A673 (cell line): ENCODE measurements at regions not wholly inside any gene's neighbourhood (a gene's known extent, or its start where the extent isn't known, plus 50 kb on each side); places are given as distances from the start of the nearest gene placed in this dataset.

Experiments used
- BruUV-seq: library from RNA; stranded (reverse); fragments of 400-500 nt; replicated peaks from 2 replicates; lab custom pipeline; 2021; lab: Mats Ljungman, UMichigan
- CTCF ChIA-PET: fragments of 300-600 bp; sonication (Branson Sonifier 250); formaldehyde crosslinking; loops from one replicate; lab custom pipeline; 2022; ENCODE audit warnings: antibody characterized with exemption; lab: Charles Lee
- POLR2A ChIA-PET: fragments of 300-600 bp; sonication (Branson Sonifier 250); formaldehyde crosslinking; loops from one replicate; lab custom pipeline; 2022; ENCODE audit warnings: antibody characterized with exemption; ENCODE audit not compliant: low non-redundant PET; lab: Charles Lee
- DNase-seq: peaks from one replicate; pipeline ENCODE4 v3.0.0-alpha.2; 2015; ENCODE audit warnings: low spot score
- H3K27ac ChIP-seq: fragments of 200-600 bp; sonication (generic); 2 replicates; pipeline ENCODE4 v1.5.1; 2016; ENCODE audit warnings: mixed run types, low read depth, mild to moderate bottlenecking, mixed read lengths, antibody characterized with exemption, low read length; ENCODE audit not compliant: poor library complexity, severe bottlenecking
- H3K27me3 ChIP-seq: fragments of 200-600 bp; sonication (generic); replicated peaks from 2 replicates; pipeline ENCODE4 v1.6.1; 2017; ENCODE audit warnings: mixed run types, low read depth, mild to moderate bottlenecking, mixed read lengths, antibody characterized with exemption, low read length; ENCODE audit not compliant: insufficient read depth, poor library complexity
- H3K36me3 ChIP-seq: fragments of 200-600 bp; sonication (generic); 2 replicates; pipeline ENCODE4 v1.6.1; 2016; ENCODE audit warnings: mixed run types, mild to moderate bottlenecking, mixed read lengths, antibody characterized with exemption, low read length; ENCODE audit not compliant: insufficient read depth, poor library complexity, severe bottlenecking
- H3K4me1 ChIP-seq: fragments of 200-600 bp; sonication (generic); 2 replicates; pipeline ENCODE4 v1.6.1; 2017; ENCODE audit warnings: mixed run types, mild to moderate bottlenecking, mixed read lengths, antibody characterized with exemption, low read length; ENCODE audit not compliant: insufficient read depth, poor library complexity, severe bottlenecking
- H3K4me3 ChIP-seq: fragments of 200-600 bp; sonication (generic); 2 replicates; pipeline ENCODE4 v1.5.1; 2016; ENCODE audit warnings: low read depth, mixed run types, mild to moderate bottlenecking, mixed read lengths, low read length; ENCODE audit not compliant: poor library complexity, severe bottlenecking
- H3K9me3 ChIP-seq: fragments of 200-600 bp; sonication (generic); 2 replicates; pipeline ENCODE4 v1.6.1; 2016; ENCODE audit warnings: mixed run types, low read depth, mild to moderate bottlenecking, mixed read lengths, antibody characterized with exemption, low read length; ENCODE audit not compliant: poor library complexity, severe bottlenecking
- EZH2 ChIP-seq: fragments of 200-600 bp; sonication (generic); IDR thresholded peaks from 2 replicates; pipeline ENCODE4 v1.6.1; 2017; ENCODE audit warnings: borderline replicate concordance, low read depth, mild to moderate bottlenecking, mixed read lengths, antibody characterized with exemption, low read length; ENCODE audit not compliant: poor library complexity, severe bottlenecking
- intact Hi-C: fragments of 100-400 bp; cut with micrococcal nuclease; formaldehyde crosslinking; loops from one replicate; pipeline ENCODE4 v1.10.0; 2022; ENCODE audit not compliant: unreplicated experiment
- TF ChIP-seq, protein P1 (sequence below): fragments of 300-800, 200-600 bp; sonication (generic); conservative IDR thresholded peaks from 2 replicates; pipeline ENCODE4 v1.5.1; 2017; ENCODE audit warnings: low read depth, mild to moderate bottlenecking, antibody characterized with exemption, low read length, moderate library complexity, mixed read lengths

DNA sequence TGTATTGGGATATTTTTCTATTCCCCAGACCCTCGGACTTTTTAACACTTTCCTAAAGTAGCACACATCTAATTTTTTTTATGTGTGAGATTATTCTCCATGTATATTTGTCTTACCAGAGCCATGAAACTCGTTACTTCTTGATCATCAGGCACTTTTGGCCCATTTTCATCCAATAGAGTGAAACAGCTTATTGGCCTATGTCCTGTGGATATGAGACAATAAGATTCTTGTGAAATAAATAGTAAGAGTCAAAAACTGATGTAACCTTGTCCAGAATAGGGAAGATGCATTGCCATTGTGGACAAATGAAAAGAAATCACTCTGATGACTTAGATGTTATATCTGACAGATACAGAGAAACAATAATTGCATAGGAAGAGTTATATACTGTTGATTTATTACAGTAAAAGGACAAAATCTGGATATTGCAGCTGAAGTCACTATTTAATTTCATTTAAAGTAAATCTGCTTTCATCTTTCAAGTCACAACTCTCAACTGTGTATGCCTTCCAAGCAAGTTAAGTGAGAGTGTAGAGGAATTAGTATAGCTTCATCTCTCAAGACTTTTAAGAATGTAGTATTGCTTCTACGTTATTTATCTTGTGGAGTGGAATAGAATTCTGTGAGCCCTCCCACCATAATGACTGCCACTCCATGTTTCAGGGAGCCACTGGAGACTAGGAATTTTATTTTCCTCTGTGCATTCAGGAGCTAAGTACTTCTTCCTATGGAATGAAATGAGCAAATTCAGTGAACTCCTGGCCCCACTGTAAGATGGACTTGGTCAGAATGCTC, 86.9 kb downstream of the ADAMTS1 start:
- ChIA-PET CTCF (interaction anchor here (0.6 kb wide), 1 partner anchor 22 kb away, joined by 5 read pairs; no protein-coding TSS in a partner anchor), POLR2A (no interaction called here)
- H3K4me1 ChIP-seq: no peaks in the 10 kb centered on the region
- H3K27ac ChIP-seq: no peak overlapping the region
- no peaks in the 10 kb centered on the region for H3K9me3 ChIP-seq
- DNase-seq: no peak
- intact Hi-C loops: no loop called here
- H3K36me3 ChIP-seq: no peaks in the 10 kb centered on the region
- no peaks in the 10 kb centered on the region for H3K27me3 ChIP-seq
- BruUV-seq: no TSS peak
- TF ChIP-seq, protein P1, sequence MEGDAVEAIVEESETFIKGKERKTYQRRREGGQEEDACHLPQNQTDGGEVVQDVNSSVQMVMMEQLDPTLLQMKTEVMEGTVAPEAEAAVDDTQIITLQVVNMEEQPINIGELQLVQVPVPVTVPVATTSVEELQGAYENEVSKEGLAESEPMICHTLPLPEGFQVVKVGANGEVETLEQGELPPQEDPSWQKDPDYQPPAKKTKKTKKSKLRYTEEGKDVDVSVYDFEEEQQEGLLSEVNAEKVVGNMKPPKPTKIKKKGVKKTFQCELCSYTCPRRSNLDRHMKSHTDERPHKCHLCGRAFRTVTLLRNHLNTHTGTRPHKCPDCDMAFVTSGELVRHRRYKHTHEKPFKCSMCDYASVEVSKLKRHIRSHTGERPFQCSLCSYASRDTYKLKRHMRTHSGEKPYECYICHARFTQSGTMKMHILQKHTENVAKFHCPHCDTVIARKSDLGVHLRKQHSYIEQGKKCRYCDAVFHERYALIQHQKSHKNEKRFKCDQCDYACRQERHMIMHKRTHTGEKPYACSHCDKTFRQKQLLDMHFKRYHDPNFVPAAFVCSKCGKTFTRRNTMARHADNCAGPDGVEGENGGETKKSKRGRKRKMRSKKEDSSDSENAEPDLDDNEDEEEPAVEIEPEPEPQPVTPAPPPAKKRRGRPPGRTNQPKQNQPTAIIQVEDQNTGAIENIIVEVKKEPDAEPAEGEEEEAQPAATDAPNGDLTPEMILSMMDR: no peak
- no peak for TF ChIP-seq EZH2
- H3K4me3 ChIP-seq: no peak overlapping the region

DNA sequence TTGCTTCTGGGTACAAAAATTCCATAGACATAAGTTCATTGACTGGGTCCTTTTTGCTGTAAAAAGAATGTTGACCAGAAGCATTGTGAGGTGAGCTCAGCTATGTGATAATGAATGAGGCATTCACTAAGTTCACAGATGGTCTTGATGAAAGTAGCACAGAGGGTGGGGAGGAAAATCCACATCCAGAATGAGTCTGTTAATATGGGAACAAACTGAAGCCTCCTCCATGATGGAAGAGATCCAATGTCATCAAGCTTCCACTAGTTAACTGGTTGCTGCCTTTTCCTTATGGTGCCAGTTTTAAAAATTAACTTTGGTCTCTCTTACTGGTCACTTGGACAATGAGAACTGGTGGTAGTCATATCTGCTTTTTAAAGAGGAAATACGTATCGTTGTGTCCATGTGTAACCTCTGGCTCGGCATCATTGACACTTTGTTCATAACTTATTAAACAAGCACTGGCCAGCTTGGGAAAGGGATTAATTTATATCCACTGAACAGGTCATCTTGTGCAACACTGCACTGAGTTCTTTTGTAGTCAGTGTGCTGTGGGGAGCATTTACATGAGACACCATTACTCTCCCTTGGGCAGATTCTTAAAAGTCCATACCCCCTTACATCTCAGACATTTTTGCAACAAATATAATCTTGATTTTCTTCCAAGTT, 88.6 kb downstream of the ADAMTS1 start:
- Histone ChIP-seq H3K27ac (no peak overlapping the region), H3K36me3 (no peaks in the 10 kb centered on the region), H3K4me3 (no peak overlapping the region), H3K4me1 (no peaks in the 10 kb centered on the region), H3K27me3 (no peaks in the 10 kb centered on the region), H3K9me3 (no peaks in the 10 kb centered on the region)
- DNase-seq: no peak
- POLR2A ChIA-PET: no interaction called here
- TF ChIP-seq, protein P1: no peak
- TF ChIP-seq EZH2: no peak
- CTCF ChIA-PET: no interaction called here
- BruUV-seq: no TSS peak
- intact Hi-C loops: no loop called here

DNA sequence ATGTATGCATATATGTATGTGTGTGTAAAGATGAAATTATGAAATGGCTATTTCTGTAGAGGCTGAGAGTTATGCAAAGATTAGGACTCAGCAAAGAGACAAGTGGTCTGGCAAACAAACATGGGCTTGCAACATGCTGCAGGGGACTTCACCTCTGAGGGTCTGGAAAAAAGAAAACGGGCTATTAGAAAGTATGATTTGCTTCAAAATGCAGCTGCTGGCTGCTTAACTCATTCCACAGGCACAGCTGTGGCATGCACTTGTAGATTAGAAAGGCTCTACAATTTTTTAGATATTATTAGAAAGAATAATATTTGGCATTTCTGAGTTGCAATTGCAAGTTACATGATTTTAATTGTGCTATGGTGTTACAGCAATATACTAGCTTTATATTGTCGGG, 90.4 kb downstream of the ADAMTS1 start:
- BruUV-seq: no TSS peak
- intact Hi-C loops: no loop called here

More for the DNA sequence above, 90.4 kb downstream of the ADAMTS1 start:
- Histone ChIP-seq H3K27me3 (no peaks in the 10 kb centered on the region), H3K9me3 (no peaks in the 10 kb centered on the region), H3K27ac (no peak overlapping the region), H3K4me3 (no peak overlapping the region), H3K4me1 (no peaks in the 10 kb centered on the region), H3K36me3 (no peaks in the 10 kb centered on the region)
- ChIA-PET CTCF (no interaction called here), POLR2A (no interaction called here)
- DNase-seq: no peak
- no peak for TF ChIP-seq EZH2
- TF ChIP-seq, protein P1: no peak
